Endodermal cell (in vitro differentiated cells): ENCODE measurements at regions not wholly inside any gene's neighbourhood (a gene's known extent, or its start where the extent isn't known, plus 50 kb on each side); places are given as distances from the start of the nearest gene placed in this dataset.

Experiments used
- DNase-seq: peaks from one replicate; pipeline ENCODE4 v3.0.0-alpha.2; 2017
- H3K27ac ChIP-seq: 2 replicates; pipeline ENCODE4 v1.5.1; 2013; ENCODE audit warnings: mild to moderate bottlenecking, low read depth, low read length, moderate library complexity
- H3K27me3 ChIP-seq: 2 replicates; pipeline ENCODE4 v1.6.1; 2013; ENCODE audit warnings: mild to moderate bottlenecking, low read length, moderate library complexity; ENCODE audit not compliant: insufficient read depth, control insufficient read depth, poor library complexity, severe bottlenecking
- H3K36me3 ChIP-seq: 2 replicates; pipeline ENCODE4 v1.7.0; 2013; ENCODE audit warnings: mild to moderate bottlenecking, low read length, moderate library complexity; ENCODE audit not compliant: control insufficient read depth, insufficient read depth
- H3K4me1 ChIP-seq: one replicate; pipeline ENCODE4 v1.7.0; 2013; ENCODE audit warnings: low read length; ENCODE audit not compliant: control insufficient read depth, insufficient read depth
- H3K4me3 ChIP-seq: 2 replicates; pipeline ENCODE4 v1.5.1; 2013; ENCODE audit warnings: mild to moderate bottlenecking, low read length, moderate library complexity
- H3K9ac ChIP-seq: 2 replicates; pipeline ENCODE4 v1.6.1; 2013; ENCODE audit warnings: mild to moderate bottlenecking, low read length, moderate library complexity; ENCODE audit not compliant: poor library complexity, severe bottlenecking; ENCODE audit errors: extremely low read depth
- H3K9me3 ChIP-seq: 2 replicates; pipeline ENCODE4 v1.6.1; 2013; ENCODE audit warnings: mild to moderate bottlenecking, low read length, moderate library complexity; ENCODE audit not compliant: control insufficient read depth
- H3K27ac Mint-ChIP-seq: 2 replicates; pipeline ENCODE4 v1.8.0; 2020; ENCODE audit warnings: mixed read lengths
- H3K27me3 Mint-ChIP-seq: 2 replicates; pipeline ENCODE4 v1.8.0; 2021; ENCODE audit warnings: mild to moderate bottlenecking, mixed read lengths; ENCODE audit not compliant: insufficient read depth
- H3K36me3 Mint-ChIP-seq: 2 replicates; pipeline ENCODE4 v1.8.0; 2020; ENCODE audit warnings: low read depth, mixed read lengths
- H3K4me1 Mint-ChIP-seq: 2 replicates; pipeline ENCODE4 v1.8.0; 2020; ENCODE audit warnings: mixed read lengths
- H3K4me3 Mint-ChIP-seq: 2 replicates; pipeline ENCODE4 v1.8.0; 2020; ENCODE audit warnings: mild to moderate bottlenecking, moderate library complexity, mixed read lengths
- H3K9me3 Mint-ChIP-seq: 2 replicates; pipeline ENCODE4 v1.8.0; 2020; ENCODE audit warnings: mild to moderate bottlenecking, mixed read lengths
- CTCF ChIP-seq: fragments of 200-600 bp; sonication (generic); conservative IDR thresholded peaks from 2 replicates; pipeline ENCODE4 v1.5.0; 2021; ENCODE audit warnings: antibody characterized with exemption, mild to moderate bottlenecking
- WGBS, 2 experiments: methylation state at CpG; one replicate each; pipeline versions ENCODE4 v1.1.5 to v1.1.7; 2013; ENCODE audit warnings: missing lambda C conversion rate in 2 of 2, mixed read lengths in 1 of 2; ENCODE audit not compliant: insufficient coverage in 1 of 2, insufficient read length in 1 of 2; 5-methylcytosine and 5-hydroxymethylcytosine counted together

- DNase-seq = no peak
- 87 to 96% methylated on average over 4 to 5 of the region's 5 CpGs for WGBS, 2 experiments
- Histone ChIP-seq H3K4me3 (no peak overlapping the region), H3K27ac (no peak overlapping the region), H3K36me3 (no peaks in the 10 kb centered on the region), H3K4me1 (no peaks in the 10 kb centered on the region), H3K9ac (no peak overlapping the region), H3K9me3 (no peaks in the 10 kb centered on the region), H3K27me3 (peaks cover 72% of the 10 kb centered on the region)
- H3K9me3 Mint-ChIP-seq = no peaks in the 10 kb centered on the region
- peaks cover 58% of the 10 kb centered on the region for H3K27me3 Mint-ChIP-seq
- H3K4me3 Mint-ChIP-seq = no peak overlapping the region
- no peaks in the 10 kb centered on the region for H3K4me1 Mint-ChIP-seq
- no peak overlapping the region for H3K27ac Mint-ChIP-seq
- H3K36me3 Mint-ChIP-seq = no peaks in the 10 kb centered on the region
- no peak for TF ChIP-seq CTCF
Observed at GRCh38 chr1:50335036-50335435, 88.2 kb downstream of the DMRTA2 start.

GRCh38 chr1:50333595-50333974 lies 89.7 kb downstream of the DMRTA2 start:
- 7 to 12% methylated on average over 10 to 37 of the region's 37 CpGs for WGBS, 2 experiments
- H3K27me3 ChIP-seq = peaks cover 69% of the 10 kb centered on the region
- H3K4me1 ChIP-seq = no peaks in the 10 kb centered on the region
- H3K4me3 Mint-ChIP-seq = peak overlapping the region; percentile 47
- peak; percentile 78 for TF ChIP-seq CTCF
- H3K36me3 ChIP-seq = no peaks in the 10 kb centered on the region
- peak overlapping the region; percentile 77 for H3K4me3 ChIP-seq
- no peaks in the 10 kb centered on the region for H3K36me3 Mint-ChIP-seq
- no peak overlapping the region for H3K9ac ChIP-seq
- H3K27me3 Mint-ChIP-seq = peaks cover 60% of the 10 kb centered on the region
- no peak overlapping the region for H3K27ac Mint-ChIP-seq
- DNase-seq = peak; percentile 91
- no peaks in the 10 kb centered on the region for H3K4me1 Mint-ChIP-seq
- no peaks in the 10 kb centered on the region for H3K9me3 Mint-ChIP-seq
- H3K9me3 ChIP-seq = no peaks in the 10 kb centered on the region
- no peak overlapping the region for H3K27ac ChIP-seq

GRCh38 chr1:50332941-50333594 lies 90.2 kb downstream of the DMRTA2 start:
- H3K4me1 Mint-ChIP-seq = no peaks in the 10 kb centered on the region
- H3K27me3 Mint-ChIP-seq = peaks cover 56% of the 10 kb centered on the region
- Histone ChIP-seq H3K4me1 (no peaks in the 10 kb centered on the region), H3K4me3 (peak overlapping the region; percentile 77), H3K9ac (no peak overlapping the region), H3K27me3 (peaks cover 63% of the 10 kb centered on the region), H3K9me3 (no peaks in the 10 kb centered on the region), H3K36me3 (no peaks in the 10 kb centered on the region), H3K27ac (no peak overlapping the region)
- H3K27ac Mint-ChIP-seq = no peak overlapping the region
- peak; percentile 94 for DNase-seq
- TF ChIP-seq CTCF = peak; percentile 95
- H3K9me3 Mint-ChIP-seq = no peaks in the 10 kb centered on the region
- peak overlapping the region; percentile 47 for H3K4me3 Mint-ChIP-seq
- no peaks in the 10 kb centered on the region for H3K36me3 Mint-ChIP-seq
- 0 to 8% methylated on average over 3 to 56 of the region's 56 CpGs for WGBS, 2 experiments
